Activated gamma-delta T cell treated with Interleukin-2 at 50 U/mL for 16 hours (primary cell): ENCODE measurements at regions not wholly inside any gene's neighbourhood (a gene's known extent, or its start where the extent isn't known, plus 50 kb on each side); places are given as distances from the start of the nearest gene placed in this dataset.

ENCODE experiments used
- DNase-seq: peaks from one replicate; pipeline ENCODE4 v3.0.0-alpha.2; 2020

DNA sequence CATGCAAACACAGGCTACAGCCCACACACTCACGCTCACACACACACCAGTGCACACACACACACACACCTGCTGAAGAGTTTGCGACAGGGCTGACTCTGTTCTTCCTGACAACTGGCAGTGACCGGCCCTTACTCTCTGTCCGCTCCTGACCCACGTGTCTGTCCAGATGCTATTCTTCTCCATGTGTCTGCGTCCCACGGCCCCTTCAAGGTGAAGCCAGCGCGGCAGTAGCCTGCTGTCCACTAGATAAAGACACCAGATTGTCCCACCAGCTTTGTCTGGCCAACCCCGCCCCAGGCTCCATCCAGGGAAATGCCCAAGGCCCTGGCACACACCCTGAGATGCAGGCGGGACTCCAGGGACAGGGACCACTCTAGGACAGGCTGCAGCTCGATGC lies 713.9 kb downstream of the BRD1 start:
- no peak for DNase-seq

DNA sequence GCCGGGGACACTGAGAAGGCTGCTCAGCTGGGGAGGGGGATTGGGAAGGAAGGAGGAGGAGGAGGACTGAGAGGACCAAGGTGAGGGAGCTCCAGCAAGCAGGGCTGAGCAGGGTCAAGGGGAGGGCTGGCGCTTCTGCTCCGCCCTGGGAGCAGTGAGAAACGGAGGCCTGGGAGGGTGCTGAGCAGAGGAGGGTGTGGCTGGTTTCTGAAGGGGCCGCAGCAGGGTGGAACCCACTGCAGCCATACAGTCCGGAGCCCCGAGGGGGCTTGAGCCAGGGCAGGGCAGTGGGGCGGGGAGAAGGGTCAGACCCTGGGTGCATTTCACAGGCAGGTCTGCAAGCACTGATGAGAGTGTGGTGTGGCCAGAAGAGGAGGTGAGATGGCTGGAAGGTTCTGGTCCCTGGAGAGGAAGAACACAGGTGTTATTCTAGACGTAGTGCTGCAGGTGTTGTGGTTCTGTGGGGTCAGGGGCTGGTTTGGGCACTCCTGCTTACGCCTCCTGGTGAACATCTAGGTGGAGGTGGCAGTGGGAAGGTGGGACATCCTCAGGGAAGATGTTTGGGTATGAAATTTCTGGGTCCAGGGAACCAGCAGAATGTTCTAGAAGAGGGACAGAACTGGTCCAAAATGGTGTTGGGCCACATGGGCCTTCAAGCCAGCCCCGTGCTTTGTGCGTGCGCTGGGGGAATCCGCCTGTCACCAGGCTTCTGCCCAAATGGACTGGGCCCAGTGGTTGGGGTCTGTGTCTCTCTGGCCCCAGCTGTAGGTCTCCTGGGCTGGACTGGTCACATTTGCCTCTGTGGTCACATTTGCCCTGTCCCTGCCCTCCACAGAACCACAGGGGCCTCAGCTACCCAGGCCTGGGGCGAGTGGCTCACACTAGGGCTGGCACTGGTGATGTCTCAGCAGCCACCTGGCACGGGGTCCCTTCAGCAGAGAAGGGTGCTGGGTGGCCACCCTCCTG lies 714.7 kb downstream of the BRD1 start:
- no peak for DNase-seq

DNA sequence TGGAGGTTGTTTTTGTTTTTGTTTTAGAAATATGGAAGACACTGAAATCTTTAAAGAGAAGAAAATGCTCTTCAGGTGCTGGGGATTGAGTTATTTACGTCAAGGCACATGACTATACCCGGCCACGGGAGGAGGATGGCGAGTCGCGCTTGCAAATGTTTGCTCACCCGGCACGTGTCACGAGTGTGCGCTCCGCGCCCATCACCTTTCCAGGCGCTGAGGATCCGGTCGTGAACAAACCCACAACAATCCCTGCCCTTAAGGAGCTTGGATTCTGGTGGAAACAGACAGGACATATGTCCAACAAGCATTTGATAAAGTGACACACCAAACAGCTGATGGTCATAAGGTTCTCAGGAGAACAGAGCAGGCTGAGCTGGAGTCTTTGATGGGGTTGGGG lies 715.5 kb downstream of the BRD1 start:
- DNase-seq: no peak

DNA sequence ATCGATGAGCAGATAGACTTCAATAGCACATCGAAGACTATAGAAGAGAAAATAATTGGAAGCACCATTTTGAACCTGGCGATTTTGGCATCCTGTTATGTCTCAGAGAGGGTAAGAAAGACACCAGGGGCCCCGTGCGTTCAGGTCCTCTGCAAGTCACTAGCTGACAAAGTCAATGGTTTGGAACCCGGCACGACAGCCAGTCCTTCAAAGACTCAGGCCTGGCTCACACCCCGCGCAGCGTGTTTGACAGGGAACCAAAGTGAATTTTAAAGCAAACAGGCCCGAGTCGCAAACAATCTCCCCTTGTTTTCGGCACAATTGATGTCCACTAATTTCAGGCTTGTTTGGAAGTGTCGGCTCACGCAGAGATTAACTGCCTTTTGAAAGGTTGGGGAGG lies 716.6 kb downstream of the BRD1 start:
- no peak for DNase-seq

DNA sequence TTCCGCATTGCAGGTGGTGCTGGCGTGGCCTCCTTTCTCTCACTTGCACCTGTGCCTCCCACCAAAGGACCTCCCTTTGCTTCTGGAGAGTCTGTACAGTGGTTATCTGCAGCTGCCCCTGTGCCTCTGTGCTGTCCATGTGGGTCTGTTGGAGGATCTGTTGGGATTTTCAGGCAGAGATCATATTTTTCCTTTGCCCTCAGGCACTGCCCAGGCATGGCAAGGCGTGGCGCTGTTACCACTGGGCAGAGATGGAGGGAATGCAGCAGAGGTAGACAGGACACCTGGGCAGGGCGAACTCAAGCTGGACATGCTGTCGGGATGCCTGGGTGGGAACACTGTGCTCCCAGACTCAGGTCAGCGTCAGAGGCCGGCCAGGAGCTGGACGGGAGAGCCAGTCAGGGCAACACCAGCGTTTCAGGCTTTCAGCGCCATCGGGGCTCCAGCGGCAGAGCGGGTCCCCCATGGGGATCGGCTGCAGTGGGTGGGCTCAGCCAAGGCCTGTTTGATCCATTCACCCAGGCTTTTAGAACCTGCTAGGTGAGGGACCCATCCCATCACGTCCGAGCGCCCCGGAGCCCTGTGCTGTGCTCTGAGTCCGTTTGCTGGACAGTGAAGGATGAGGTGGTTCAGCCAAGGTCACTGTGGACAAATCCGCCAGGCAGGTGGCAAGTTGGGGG lies 718.9 kb downstream of the BRD1 start:
- no peak for DNase-seq

DNA sequence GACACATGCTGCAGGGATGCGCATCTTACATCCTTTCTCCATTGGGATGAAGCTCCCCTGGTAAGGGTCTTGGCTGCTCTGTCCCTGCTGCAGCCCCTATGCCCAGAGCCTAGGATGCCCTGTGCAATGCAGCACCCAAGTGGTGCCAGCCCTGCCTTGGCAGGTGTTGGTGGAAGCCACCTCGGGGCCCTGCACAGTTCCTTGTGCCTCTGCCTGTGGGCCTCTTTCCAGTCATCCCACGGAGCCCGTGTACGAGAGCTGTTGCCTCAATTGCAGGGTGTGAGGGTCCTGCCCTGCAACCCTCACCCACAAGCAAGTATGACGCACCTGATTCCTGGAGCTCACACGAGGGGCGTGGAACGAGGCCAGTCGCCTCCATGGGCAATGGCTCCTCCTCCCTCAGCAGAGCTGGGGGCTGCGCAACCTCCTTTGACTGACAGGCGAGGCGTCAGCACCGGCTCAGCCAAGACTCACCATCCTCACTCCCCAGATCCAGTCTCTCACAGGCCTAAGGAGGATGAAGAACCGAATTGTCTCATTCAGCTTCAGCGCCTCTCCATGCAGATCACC lies 719.6 kb downstream of the BRD1 start:
- no peak for DNase-seq

DNA sequence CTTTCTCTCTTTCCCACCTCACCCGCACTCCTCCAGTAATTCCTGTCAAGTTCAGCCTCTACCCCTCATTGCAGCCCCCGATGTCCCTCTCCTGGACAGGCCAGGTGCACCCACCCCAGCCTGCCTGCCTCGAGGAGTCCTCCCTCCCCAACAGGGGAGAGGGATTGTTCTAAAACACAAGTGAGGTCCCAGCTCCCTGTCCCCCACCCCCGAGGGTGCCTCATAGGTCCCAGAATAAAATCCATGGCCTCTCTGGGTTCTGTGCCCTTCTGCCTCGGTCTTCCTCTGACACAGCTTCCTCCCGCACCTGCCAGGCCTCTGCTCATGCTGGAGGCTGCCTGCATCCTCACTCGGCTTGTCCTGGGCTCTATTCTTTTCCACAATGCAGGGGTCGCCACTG lies 720.1 kb downstream of the BRD1 start:
- no peak for DNase-seq

DNA sequence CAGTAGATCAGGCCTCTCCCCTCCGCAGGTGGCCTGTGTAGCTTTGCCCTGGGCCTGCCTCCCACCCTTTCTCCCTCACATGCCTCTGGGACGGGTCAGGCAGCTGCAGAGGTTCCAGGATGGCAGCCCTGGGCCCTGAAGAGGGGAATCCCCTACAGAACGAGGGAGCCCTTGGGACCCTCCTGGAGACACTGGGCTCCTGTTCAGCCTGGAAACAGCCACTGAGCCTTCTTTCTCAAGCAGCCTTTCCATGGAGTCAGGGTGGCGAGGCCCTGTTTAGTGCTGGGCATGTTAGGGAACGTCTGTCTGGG lies 720.9 kb downstream of the BRD1 start:
- no peak for DNase-seq

DNA sequence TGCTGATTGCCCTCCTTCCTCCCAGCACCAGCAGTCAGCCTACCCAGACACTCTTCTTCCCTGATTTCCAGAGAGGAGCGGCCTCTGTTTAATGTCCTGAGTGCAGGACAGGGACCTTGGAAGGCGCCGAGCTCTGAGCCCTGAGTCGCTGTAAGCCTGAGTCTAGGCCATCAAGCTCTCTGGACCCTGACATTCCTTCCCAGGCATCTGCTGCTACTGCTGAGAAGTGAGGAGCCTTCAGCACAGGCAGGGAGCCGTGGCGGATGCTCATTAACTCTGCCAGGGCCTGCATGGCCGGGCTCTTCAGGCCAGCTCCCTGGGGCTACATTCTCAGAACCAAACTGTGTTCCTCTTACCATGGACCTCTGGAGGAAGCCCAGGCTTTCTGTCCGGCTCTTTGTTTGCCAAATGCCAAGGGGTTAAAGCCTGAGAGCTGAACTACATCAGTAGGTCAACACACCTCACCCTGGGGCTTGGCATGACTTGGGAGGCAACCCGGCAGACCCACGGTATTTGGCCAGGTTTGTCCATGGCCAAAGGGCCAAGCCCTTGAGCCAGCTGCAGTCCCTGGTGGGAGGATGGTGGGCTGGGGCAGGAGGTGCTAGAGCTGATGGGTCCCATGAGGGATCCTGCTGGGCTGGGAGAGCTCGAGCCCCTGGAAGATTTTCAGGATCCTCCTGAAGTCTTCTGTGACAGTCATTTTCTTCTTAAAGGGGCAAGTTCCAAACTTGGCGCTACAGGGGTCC lies 721.4 kb downstream of the BRD1 start:
- DNase-seq: no peak

DNA sequence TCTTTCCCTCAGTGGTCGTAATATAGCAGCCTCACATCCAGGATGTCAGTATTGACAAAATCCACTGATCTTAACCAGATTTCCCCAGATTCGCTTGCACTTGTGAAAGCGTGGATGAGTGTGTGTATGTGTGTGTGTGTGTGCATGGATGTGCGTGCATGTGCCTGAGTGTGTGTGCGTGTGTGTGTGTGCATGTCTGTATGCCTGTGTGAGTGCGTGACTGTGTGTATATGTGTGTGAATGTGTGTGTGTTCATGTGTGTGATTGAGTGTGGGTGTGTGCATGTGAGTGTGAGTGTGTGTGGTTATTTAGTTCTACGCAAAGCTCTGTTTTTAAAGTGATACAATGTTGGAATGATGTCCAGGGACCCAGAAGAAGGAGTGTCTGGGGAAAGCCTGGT lies 723.2 kb downstream of the BRD1 start:
- DNase-seq: no peak

DNA sequence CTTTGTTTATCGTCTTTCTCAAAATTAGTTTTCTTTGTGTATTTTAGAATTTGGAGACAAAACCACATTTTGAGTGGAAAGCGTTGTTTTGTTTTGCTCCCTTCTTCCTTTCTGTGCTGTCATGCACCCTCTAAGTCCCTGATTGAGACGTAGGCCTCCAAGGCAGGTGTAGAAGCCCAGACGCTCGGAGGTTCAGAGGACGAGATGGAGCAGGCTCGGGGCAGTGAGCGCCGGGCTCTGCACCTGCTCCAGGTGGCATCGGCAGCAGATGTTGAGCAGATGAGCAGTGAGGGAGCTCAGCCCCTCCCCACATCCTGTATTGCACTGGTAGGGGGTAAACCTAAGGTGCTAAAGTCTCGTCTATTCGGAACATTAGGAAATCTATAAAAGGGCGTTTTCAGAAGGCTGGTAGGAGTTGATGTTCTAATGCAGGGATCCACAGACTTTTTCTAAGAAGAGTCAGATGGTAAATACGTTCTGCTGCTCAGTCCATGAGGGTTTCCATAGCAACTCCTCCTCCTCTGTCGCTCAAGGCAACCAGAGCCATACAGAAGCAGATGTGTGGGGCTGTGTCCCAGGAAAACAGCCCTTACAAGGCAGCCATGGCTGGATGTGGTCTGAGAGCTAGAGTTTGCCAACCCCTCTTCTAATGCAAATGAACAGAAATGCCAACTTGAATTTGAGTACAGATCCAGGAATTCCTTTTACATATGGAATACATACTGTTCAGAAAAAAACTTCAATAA lies 724.2 kb downstream of the BRD1 start:
- DNase-seq: no peak

DNA sequence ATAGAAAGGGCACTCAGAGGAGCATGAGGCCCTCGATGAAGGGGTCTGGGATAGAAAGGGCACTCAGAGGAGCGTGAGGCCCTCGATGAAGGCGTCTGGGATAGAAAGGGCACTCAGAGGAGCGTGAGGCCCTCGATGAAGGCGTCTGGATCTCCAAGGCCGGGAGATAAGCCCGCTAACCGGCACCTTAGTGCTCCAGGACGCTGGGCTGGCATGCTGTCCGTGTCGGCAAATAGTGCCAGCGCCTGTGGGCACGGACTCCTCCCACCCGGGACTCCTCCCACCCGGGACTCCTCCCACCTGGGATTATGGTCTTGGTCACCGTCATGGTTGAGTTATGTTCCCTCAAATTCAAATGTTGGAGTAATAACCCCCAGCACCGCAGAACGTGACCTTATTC lies 725.3 kb downstream of the BRD1 start:
- no peak for DNase-seq

DNA sequence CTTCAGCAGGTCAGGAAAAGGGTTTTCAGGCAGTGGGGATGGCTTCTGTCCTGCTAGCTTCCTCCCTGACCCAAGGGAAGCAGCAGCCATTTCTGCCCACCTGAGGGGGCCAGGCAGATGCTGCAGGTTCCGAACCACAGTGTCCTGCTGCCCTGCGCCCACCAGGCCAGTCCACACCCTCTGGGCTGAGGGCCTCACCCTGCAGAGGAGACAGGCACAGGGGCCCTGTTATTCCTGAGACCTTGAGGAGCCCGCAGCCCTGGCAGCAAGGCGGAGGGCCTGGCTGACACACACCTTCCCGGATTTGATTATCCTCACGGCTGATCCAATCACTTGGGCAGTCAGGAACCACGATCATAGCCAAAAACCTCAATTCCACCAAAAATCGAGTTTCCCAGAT lies 725.8 kb downstream of the BRD1 start:
- no peak for DNase-seq

DNA sequence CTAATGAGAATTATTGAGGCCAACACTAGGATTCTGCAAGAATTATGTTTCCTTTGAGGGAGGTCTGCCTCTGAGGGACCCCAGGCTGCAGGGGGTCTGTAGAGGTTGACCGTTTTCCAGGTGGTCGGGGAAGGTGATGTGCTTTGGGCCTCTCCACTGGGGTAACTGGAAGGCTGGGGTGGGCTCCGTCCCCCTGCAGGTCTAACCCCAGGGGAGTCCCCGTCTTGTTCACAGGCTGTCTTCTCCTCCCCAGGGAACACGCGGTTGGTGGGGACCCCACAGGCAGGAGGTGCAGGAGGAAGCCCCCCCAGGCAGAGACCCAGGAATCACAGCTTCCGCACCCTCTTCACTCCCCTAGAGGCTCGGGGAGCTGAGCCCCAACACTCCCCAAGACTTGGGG lies 726.4 kb downstream of the BRD1 start:
- no peak for DNase-seq

DNA sequence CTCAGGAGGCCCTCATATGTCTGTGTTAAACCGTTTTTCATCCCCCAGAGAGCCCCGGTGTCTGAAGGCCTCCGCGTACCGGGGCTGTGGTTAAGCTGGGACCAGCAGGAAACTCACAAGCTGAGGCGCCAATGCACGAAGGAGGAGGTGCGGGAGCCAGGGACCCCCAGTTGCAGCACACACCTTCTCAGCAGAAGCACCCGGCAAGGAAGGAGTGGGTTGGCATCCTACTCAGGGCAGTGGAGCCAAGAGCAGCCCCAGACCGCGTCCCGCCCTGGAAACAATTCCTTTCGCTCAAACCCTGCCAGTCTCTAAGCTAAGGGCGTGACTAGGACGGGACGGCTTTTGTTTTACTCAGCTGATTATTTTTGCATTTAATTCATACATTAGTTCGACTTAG lies 726.9 kb downstream of the BRD1 start:
- no peak for DNase-seq

DNA sequence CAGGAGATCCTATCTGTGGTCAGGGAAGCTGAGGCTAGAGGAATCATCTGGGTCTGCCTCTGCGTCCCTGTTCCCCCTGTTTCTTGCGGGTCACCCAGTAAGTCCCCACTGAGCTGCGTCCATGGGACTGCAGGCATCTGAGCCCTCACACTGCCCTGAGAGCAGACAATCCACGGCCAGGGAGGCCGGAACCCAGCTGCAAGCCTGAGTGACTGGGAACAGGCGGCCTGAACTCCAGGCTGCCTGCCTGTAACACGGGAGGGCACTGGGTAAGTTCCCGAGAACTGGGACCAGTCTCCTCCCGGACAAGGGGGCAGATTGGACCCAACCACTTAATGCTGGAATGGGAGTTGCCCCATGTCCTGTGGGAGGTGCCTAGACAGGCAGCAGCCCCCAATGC lies 727.4 kb downstream of the BRD1 start:
- DNase-seq: no peak

DNA sequence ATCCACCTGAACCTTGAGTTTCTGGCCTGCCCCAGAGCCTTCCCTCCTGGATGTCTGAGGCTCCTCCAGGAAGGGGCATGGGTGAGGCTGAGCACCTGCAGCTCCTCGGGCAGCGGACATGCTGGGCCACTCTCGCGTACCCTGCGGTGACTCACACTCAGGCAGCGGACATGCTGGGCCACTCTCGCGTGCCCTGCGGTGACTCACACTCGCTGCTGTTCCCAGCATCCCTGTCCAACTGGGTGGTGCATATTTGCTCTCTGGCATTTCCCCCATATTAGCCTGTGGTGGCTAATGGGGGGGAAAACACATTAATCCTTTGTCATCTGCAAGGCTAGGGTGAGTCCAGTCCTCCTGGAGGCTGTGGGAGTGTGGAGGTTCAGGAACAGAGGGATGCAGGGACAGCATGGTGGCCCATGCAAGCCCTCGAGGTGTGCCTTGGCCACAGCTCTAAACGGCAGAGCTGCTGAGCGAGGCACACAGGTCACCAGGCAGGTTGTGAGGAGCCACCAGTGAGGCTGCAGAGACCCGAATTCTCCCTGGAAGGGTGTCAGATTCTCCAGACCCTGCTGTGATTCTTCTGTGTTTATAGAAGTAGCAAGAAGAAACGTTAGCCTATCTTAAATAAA lies 728.1 kb downstream of the BRD1 start:
- DNase-seq: no peak

DNA sequence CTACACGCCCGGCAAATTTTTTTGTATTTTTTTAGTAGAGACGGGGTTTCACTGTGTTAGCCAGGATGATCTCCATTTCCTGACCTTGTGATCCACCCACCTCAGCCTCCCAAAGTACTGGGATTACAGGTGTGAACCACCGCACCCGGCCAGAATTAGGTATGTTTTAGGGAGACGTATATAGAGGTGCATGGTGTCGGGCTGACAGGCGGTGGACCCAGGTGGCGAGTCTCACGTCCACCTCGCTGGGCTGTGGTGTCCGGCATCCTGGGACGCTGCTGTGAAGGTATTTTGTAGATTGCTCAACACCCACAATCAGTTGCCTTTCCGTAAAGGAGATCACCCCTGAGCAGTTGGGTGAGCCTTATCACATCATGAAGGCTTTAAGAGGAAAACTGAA lies 728.6 kb downstream of the BRD1 start:
- DNase-seq: no peak

DNA sequence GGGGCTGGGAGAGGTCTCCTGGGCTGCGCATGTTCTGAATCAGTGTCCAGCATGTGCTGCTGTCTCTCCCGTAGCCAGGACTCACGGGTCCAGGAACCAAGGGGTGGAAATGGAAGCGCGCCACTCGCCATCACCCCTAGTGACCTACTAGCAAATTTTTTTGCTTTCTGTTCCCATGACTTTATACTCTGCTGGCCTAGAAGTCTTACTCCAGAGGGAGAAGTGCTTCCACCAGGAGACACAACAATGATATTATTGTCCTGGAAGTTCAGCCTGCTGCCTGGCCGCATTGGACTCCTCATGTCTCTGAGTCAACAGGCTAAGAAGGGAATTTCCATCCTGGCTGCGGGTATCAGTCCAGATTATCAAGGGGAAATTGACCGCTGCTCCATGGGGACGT lies 729.7 kb downstream of the BRD1 start:
- no peak for DNase-seq

DNA sequence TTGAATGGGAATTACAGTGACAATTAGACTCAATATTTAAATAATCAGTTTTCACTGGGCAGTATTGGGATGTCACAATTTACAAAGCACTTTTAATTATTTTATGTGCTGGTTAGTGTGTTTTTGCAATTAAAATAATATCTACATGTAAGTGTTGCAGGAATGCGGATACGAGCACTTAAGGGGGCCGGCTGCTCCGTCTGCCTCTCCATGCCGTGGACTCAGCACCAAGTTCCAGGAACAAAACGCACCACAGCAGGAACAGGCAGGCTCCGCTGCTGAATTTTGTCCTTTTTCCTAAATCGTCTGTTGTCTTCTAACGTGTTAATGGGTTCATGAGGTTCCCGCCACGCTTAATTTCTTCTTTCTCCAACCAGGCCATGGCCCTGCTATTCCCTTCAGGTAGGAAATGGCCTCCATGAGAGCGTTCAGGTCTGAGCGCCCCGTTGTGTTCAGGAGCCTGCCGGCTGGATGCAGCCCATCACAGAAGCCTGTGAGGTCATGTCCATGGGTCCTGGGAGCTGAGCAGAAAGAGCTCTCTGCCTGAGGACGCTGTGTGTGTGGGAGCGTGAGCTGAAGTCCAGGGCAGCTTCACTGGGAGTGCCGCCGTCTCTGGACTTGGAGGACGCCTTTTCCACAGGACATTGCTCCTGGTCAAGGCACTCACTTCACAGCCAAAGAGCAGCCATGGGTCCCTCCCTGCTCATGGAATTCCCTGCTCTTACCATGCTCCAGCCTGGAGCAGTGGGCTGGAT lies 730.3 kb downstream of the BRD1 start:
- DNase-seq: no peak

DNA sequence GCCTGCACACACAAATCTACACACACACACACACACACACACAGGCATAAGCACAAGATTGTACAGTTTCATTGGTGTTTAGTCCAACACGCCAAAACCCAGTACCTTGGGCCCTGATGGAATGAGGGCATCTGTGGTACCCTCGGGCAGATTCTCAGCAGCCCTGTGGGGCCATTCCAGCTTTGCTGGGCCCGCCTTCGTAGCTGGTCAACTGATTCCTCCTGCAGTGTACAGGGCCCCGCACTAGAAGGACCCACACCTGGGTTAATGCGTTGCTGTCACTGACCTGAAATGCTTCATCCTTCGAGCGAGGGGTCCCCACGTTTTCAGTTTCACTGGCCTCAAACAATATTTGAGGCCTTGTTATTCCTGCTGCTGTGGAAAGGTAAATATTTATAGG lies 731.2 kb downstream of the BRD1 start:
- DNase-seq: no peak

DNA sequence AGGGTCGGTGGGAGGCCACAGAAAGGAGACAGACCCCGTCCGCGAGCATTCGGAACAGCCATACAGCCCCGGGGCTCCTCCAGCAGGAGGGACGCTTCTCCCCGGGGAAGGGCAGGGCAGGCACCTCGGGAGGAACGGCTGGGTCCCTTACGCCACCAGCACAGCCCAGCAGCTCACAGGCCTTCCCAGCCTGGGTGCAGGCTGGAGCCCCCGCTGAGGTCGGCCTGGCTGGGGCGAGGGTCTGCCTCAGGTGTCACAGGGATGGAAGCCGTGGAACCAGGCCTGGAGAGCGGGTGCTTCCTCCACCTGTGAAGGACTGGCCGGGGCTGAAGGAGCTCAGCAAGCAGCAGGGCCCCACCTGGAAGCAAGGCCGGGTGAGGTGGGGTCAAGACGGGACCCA lies 732.3 kb downstream of the BRD1 start:
- DNase-seq: no peak
